ENCODE measurements at regions not wholly inside any gene's neighbourhood (a gene's known extent, or its start where the extent isn't known, plus 50 kb on each side); places are given as distances from the start of the nearest gene placed in this dataset.

DNA sequence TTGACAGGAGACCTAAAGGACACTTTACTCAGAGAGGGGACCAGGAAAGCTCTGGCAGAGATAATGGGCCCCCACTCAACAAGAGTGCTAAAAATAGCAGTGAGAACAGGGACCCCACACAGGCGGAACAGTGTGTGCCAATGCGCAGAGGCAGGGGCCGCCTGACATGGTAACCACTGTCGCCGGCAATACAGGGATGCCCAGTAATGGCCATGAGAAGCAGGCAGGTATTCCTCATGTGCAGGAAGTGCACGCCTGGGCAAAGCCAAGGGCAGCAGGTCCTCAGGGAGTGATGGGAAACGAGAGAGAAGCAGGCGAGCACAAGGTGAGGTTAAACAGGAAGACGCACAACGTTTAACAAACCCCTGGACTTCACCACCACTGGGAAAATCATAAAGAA is 757.1 kb downstream of the LIG4 start:
- TF ChIP-seq, protein P1, sequence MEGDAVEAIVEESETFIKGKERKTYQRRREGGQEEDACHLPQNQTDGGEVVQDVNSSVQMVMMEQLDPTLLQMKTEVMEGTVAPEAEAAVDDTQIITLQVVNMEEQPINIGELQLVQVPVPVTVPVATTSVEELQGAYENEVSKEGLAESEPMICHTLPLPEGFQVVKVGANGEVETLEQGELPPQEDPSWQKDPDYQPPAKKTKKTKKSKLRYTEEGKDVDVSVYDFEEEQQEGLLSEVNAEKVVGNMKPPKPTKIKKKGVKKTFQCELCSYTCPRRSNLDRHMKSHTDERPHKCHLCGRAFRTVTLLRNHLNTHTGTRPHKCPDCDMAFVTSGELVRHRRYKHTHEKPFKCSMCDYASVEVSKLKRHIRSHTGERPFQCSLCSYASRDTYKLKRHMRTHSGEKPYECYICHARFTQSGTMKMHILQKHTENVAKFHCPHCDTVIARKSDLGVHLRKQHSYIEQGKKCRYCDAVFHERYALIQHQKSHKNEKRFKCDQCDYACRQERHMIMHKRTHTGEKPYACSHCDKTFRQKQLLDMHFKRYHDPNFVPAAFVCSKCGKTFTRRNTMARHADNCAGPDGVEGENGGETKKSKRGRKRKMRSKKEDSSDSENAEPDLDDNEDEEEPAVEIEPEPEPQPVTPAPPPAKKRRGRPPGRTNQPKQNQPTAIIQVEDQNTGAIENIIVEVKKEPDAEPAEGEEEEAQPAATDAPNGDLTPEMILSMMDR (IDR thresholded peaks at IDR 0.05 in 2 of 3, conservative IDR thresholded peaks at IDR 0.05 in 1 of 3; ENCODE audit: insufficient read depth in 2 of 3, low read depth in 1 of 3, low read length in 3 of 3): no peak
- TF ChIP-seq C11orf30 (IDR thresholded peaks at IDR 0.05; ENCODE audit: low read depth) (no peak), YY1 (IDR thresholded peaks at IDR 0.05; ENCODE audit: borderline replicate concordance in 1 of 3, control insufficient read depth in 1 of 3, extremely low read depth in 1 of 3, insufficient read depth in 3 of 3, insufficient read length in 1 of 3, insufficient replicate concordance in 2 of 3, low read depth in 1 of 3, low read length in 2 of 3) (no peak), POLR2A (conservative IDR thresholded peaks at IDR 0.05) (no peak)

All from K562 (cell line).